Upper lobe of left lung (tissue), 6 donors: ENCODE measurements at regions not wholly inside any gene's neighbourhood (a gene's known extent, or its start where the extent isn't known, plus 50 kb on each side); places are given as distances from the start of the nearest gene placed in this dataset.

Experiments used
- ATAC-seq, 2 donors: fragments of 200-7000 bp; cut with Tn5 transposase; one replicate each; pipeline ENCODE4 v1.9.1; 2022; ENCODE audit warnings: mild to moderate bottlenecking in 2 of 2, moderate library complexity in 2 of 2; ENCODE audit not compliant: low FRiP score in 2 of 2
- DNase-seq, 2 donors: peaks; one replicate each; pipeline ENCODE4 v3.0.0-alpha.2; 2019 to 2020
- H3K27ac ChIP-seq, 4 donors: fragments of 200-600 bp; sonication (generic); one replicate each; pipeline ENCODE4 v1.5.1; 2016 to 2019
- H3K27me3 ChIP-seq, 4 donors: fragments of 200-600 bp; sonication (generic); one replicate each; pipeline ENCODE4 v1.5.1; 2017 to 2019
- H3K36me3 ChIP-seq, 4 donors: fragments of 200-600 bp; sonication (generic); one replicate each; pipeline ENCODE4 v1.5.1; 2016 to 2019
- H3K4me1 ChIP-seq, 4 donors: fragments of 200-600 bp; sonication (generic); one replicate each; pipeline ENCODE4 v1.5.1; 2018 to 2019
- H3K4me3 ChIP-seq, 4 donors: fragments of 200-600 bp; sonication (generic); one replicate each; pipeline ENCODE4 v1.5.1; 2017 to 2019; ENCODE audit warnings: mild to moderate bottlenecking in 2 of 4, moderate library complexity in 1 of 4
- H3K9me3 ChIP-seq, 4 donors: fragments of 200-600 bp; sonication (generic); one replicate each; pipeline ENCODE4 v1.5.1; 2018 to 2019
- CTCF ChIP-seq, 6 experiments: fragments of 450-650 bp in 4 of 6; fragments of 200-600 bp in 2 of 6; sonication (generic) in 2 of 6; IDR thresholded peaks; one replicate each; pipeline ENCODE4 v1.5.1; 2016 to 2019; ENCODE audit warnings: antibody characterized with exemption in 6 of 6
- EP300 ChIP-seq, 4 donors: sonication (generic); formaldehyde crosslinking; IDR thresholded peaks; one replicate each; pipeline ENCODE4 v1.5.1; 2017; ENCODE audit warnings: antibody characterized with exemption in 4 of 4, control low read depth in 2 of 4
- POLR2A ChIP-seq, 4 donors: fragments of 450-650 bp; IDR thresholded peaks; one replicate each; pipeline ENCODE4 v1.5.1; 2016 to 2017; ENCODE audit warnings: antibody characterized with exemption in 4 of 4, mild to moderate bottlenecking in 2 of 4
- POLR2AphosphoS5 ChIP-seq, 2 donors: sonication (generic); formaldehyde crosslinking; IDR thresholded peaks; one replicate each; pipeline ENCODE4 v1.5.1; 2017; ENCODE audit warnings: antibody characterized with exemption in 2 of 2
- WGBS, 2 donors: methylation state at CpG; one replicate each; pipeline ENCODE4 v1.1.5; 2017 to 2018; 5-methylcytosine and 5-hydroxymethylcytosine counted together
- donor health status: DM: no; HTN: no; CAD: no; lungs with moderate emphysema.
- donor health status: DM: no; HTN: yes; CAD: no; lungs with severe emphysema.

GRCh38 chr14:34373191-34373590 lies 88.8 kb downstream of the SPTSSA start:
- Histone ChIP-seq H3K4me3 (no peak overlapping the region), H3K9me3 (no peaks in the 10 kb centered on the region), H3K36me3 (no peaks in the 10 kb centered on the region), H3K4me1 (peaks cover 13 to 52% (median 25%) of the 10 kb centered on the region in 4 donors), H3K27ac (peak overlapping the region; percentile 43 to 81 (median 65)), H3K27me3 (no peaks in the 10 kb centered on the region)
- ATAC-seq (no peak), DNase-seq (no peak)
- WGBS, 2 donors = 46 to 47% methylated on average over 2 of the region's 2 CpGs
- TF ChIP-seq POLR2AphosphoS5 (IDR thresholded peaks at IDR 0.05) (no peak), POLR2A (IDR thresholded peaks at IDR 0.05) (no peak), CTCF (IDR thresholded peaks at IDR 0.05) (no peak), EP300 (IDR thresholded peaks at IDR 0.05) (no peak)

GRCh38 chr14:34372786-34373185 lies 89.3 kb downstream of the SPTSSA start:
- ATAC-seq (no peak), DNase-seq (no peak)
- H3K4me3 ChIP-seq = no peak overlapping the region
- WGBS, 2 donors = 60 to 71% methylated on average over 1 of the region's 1 CpG
- TF ChIP-seq POLR2A (IDR thresholded peaks at IDR 0.05) (no peak), POLR2AphosphoS5 (IDR thresholded peaks at IDR 0.05) (no peak), EP300 (IDR thresholded peaks at IDR 0.05) (peak in 1 of 4 donors; percentile 64), CTCF (IDR thresholded peaks at IDR 0.05) (no peak)
- H3K4me1 ChIP-seq = peaks cover 15 to 55% (median 27%) of the 10 kb centered on the region in 4 donors
- H3K27me3 ChIP-seq = no peaks in the 10 kb centered on the region
- H3K36me3 ChIP-seq = no peaks in the 10 kb centered on the region
- H3K27ac ChIP-seq = peak overlapping the region; percentile 43 to 81 (median 65)
- H3K9me3 ChIP-seq = no peaks in the 10 kb centered on the region

GRCh38 chr14:34369648-34370030 lies 92.4 kb downstream of the SPTSSA start:
- WGBS, 2 donors = 19 to 53% methylated on average over 1 of the region's 1 CpG

GRCh38 chr14:34368971-34369647 lies 92.9 kb downstream of the SPTSSA start:
- no peak overlapping the region for H3K4me3 ChIP-seq
- peak; percentile 53 to 68 for ATAC-seq
- no peaks in the 10 kb centered on the region for H3K27me3 ChIP-seq
- no peaks in the 10 kb centered on the region for H3K9me3 ChIP-seq
- H3K27ac ChIP-seq = peak overlapping the region; percentile 75 to 85 (median 79)
- peaks cover 23 to 46% (median 34%) of the 10 kb centered on the region in 4 donors for H3K4me1 ChIP-seq
- no peak for TF ChIP-seq POLR2AphosphoS5 (IDR thresholded peaks at IDR 0.05)
- TF ChIP-seq CTCF (IDR thresholded peaks at IDR 0.05) = no peak
- TF ChIP-seq POLR2A (IDR thresholded peaks at IDR 0.05) = no peak
- no peak for TF ChIP-seq EP300 (IDR thresholded peaks at IDR 0.05)
- WGBS, 2 donors = 49 to 66% methylated on average over 3 of the region's 3 CpGs
- peak in 1 of 2 donors; percentile 50 for DNase-seq
- no peaks in the 10 kb centered on the region for H3K36me3 ChIP-seq

More at GRCh38 chr14:34369648-34370030, 92.4 kb downstream of the SPTSSA start:
- no peak overlapping the region for H3K4me3 ChIP-seq
- H3K4me1 ChIP-seq = peaks cover 23 to 47% (median 33%) of the 10 kb centered on the region in 4 donors
- H3K36me3 ChIP-seq = no peaks in the 10 kb centered on the region
- no peak for DNase-seq
- ATAC-seq = no peak
- peak overlapping the region; percentile 75 to 85 (median 79) for H3K27ac ChIP-seq
- H3K9me3 ChIP-seq = no peaks in the 10 kb centered on the region
- TF ChIP-seq POLR2A (IDR thresholded peaks at IDR 0.05) (no peak), POLR2AphosphoS5 (IDR thresholded peaks at IDR 0.05) (no peak)
- no peaks in the 10 kb centered on the region for H3K27me3 ChIP-seq

- Histone ChIP-seq H3K9me3 (no peaks in the 10 kb centered on the region), H3K4me1 (peaks cover 23 to 52% (median 34%) of the 10 kb centered on the region in 4 donors), H3K36me3 (no peaks in the 10 kb centered on the region), H3K4me3 (no peak overlapping the region), H3K27ac (peak overlapping the region; percentile 75 to 85 (median 79)), H3K27me3 (no peaks in the 10 kb centered on the region)
- TF ChIP-seq EP300 (IDR thresholded peaks at IDR 0.05) = no peak
- peak; percentile 5 to 6 for TF ChIP-seq POLR2AphosphoS5 (IDR thresholded peaks at IDR 0.05)
- TF ChIP-seq POLR2A (IDR thresholded peaks at IDR 0.05) = no peak
- TF ChIP-seq CTCF (IDR thresholded peaks at IDR 0.05) = no peak
- WGBS, 2 donors = 32 to 48% methylated on average over 8 of the region's 8 CpGs
- ATAC-seq (peak; percentile 68 to 69), DNase-seq (peak in 1 of 2 donors; percentile 39)
Observed at GRCh38 chr14:34368115-34368970, 93.7 kb downstream of the SPTSSA start.
